Astrocyte (in vitro differentiated cells and primary cell): ENCODE measurements at regions not wholly inside any gene's neighbourhood (a gene's known extent, or its start where the extent isn't known, plus 50 kb on each side); places are given as distances from the start of the nearest gene placed in this dataset.
"Not testable (repeated sequence)": the region's sequence is repeated elsewhere in the genome, so short reads cannot be mapped to it uniquely, and the experiment has no call there.

ENCODE experiments used
- DNase-seq: peaks from one replicate; pipeline ENCODE4 v3.0.0-alpha.2; 2010; ENCODE audit warnings: low read depth
- FAIRE-seq: peaks from 2 replicates; lab custom pipeline; 2011; peaks lifted over from hg19 to GRCh38; lab: Jason Lieb, UNC
- H2AFZ ChIP-seq: 2 replicates; pipeline ENCODE4 v1.6.0; 2012; ENCODE audit warnings: low read depth, low read length, inconsistent platforms
- H3K27ac ChIP-seq: 2 replicates; pipeline ENCODE4 v1.5.1; 2011; ENCODE audit warnings: low read depth, low read length, inconsistent platforms
- H3K27me3 ChIP-seq: 2 replicates; pipeline ENCODE4 v1.6.0; 2011; ENCODE audit warnings: low read length, inconsistent platforms; ENCODE audit not compliant: insufficient read depth
- H3K36me3 ChIP-seq: 2 replicates; pipeline ENCODE4 v1.5.1; 2011; ENCODE audit warnings: low read length, inconsistent platforms; ENCODE audit not compliant: insufficient read depth
- H3K4me1 ChIP-seq: 2 replicates; pipeline ENCODE4 v1.5.1; 2011; ENCODE audit warnings: low read length, inconsistent platforms; ENCODE audit not compliant: insufficient read depth
- H3K4me2 ChIP-seq: 2 replicates; pipeline ENCODE4 v1.6.0; 2012; ENCODE audit warnings: low read length, inconsistent platforms
- H3K4me3 ChIP-seq: 2 replicates; pipeline ENCODE4 v1.5.1; 2011; ENCODE audit warnings: low read depth, mild to moderate bottlenecking, low read length, inconsistent platforms; ENCODE audit not compliant: insufficient read depth
- H3K79me2 ChIP-seq: 2 replicates; pipeline ENCODE4 v1.6.0; 2012; ENCODE audit warnings: mild to moderate bottlenecking, low read length, inconsistent platforms; ENCODE audit not compliant: insufficient read depth
- H3K9ac ChIP-seq: 2 replicates; pipeline ENCODE4 v1.6.0; 2012; ENCODE audit warnings: mild to moderate bottlenecking, low read length, inconsistent platforms
- H3K9me3 ChIP-seq: 2 replicates; pipeline ENCODE4 v1.5.1; 2012; ENCODE audit warnings: low read depth, mild to moderate bottlenecking, low read length, inconsistent platforms; ENCODE audit not compliant: insufficient read depth
- H4K20me1 ChIP-seq: 2 replicates; pipeline ENCODE4 v1.6.0; 2012; ENCODE audit warnings: low read length, inconsistent platforms; ENCODE audit not compliant: insufficient read depth
- H3K27ac Mint-ChIP-seq: one replicate; pipeline ENCODE4 v1.8.0; 2021; ENCODE audit warnings: mild to moderate bottlenecking, mixed read lengths; ENCODE audit not compliant: unreplicated experiment
- H3K27me3 Mint-ChIP-seq: one replicate; pipeline ENCODE4 v1.8.0; 2021; ENCODE audit warnings: low read depth, mixed read lengths; ENCODE audit not compliant: unreplicated experiment
- H3K36me3 Mint-ChIP-seq: one replicate; pipeline ENCODE4 v1.8.0; 2021; ENCODE audit warnings: low read depth, mixed read lengths; ENCODE audit not compliant: unreplicated experiment
- H3K4me1 Mint-ChIP-seq: one replicate; pipeline ENCODE4 v1.8.0; 2021; ENCODE audit warnings: low read depth, mixed read lengths; ENCODE audit not compliant: unreplicated experiment
- H3K4me3 Mint-ChIP-seq: one replicate; pipeline ENCODE4 v1.8.0; 2021; ENCODE audit warnings: mild to moderate bottlenecking, moderate library complexity, mixed read lengths; ENCODE audit not compliant: unreplicated experiment
- H3K9me3 Mint-ChIP-seq: one replicate; pipeline ENCODE4 v1.8.0; 2021; ENCODE audit warnings: mild to moderate bottlenecking, mixed read lengths; ENCODE audit not compliant: unreplicated experiment
- CTCF ChIP-seq: IDR thresholded peaks from 2 replicates; pipeline ENCODE4 v1.5.1; 2011; ENCODE audit warnings: low read depth, mild to moderate bottlenecking, inconsistent platforms, low read length, moderate library complexity; ENCODE audit not compliant: insufficient read depth
- EZH2 ChIP-seq: IDR thresholded peaks from 2 replicates; pipeline ENCODE4 v1.6.1; 2012; ENCODE audit warnings: mild to moderate bottlenecking, low read length, inconsistent platforms; ENCODE audit not compliant: insufficient read depth

DNA sequence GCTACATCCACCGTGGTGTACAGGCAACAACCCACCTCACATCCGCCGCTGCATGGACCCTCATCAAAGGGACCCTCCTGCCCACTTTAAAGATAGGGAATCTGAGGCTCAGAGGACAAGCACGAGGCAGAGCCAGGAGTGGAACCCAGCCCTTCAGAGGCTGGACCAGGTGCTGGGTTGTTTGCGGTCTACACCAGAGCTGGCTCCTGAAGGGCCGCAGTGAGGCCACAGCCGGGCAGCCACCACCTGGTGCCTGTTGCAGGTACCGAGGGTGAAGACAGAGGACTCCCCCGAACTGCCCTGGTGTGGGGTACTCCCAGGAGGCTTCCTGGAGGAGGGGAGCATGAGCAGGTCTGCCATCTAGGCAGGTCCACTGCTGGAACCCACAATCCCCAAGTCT lies 78.8 kb downstream of the DHCR7 start:
- Histone ChIP-seq H3K4me2 (no peak overlapping the region), H2AFZ (no peak overlapping the region), H3K9me3 (no peaks in the 10 kb centered on the region), H3K9ac (no peak overlapping the region), H4K20me1 (no peaks in the 10 kb centered on the region), H3K79me2 (no peaks in the 10 kb centered on the region), H3K4me3 (no peak overlapping the region), H3K4me1 (no peaks in the 10 kb centered on the region), H3K27ac (no peak overlapping the region), H3K27me3 (peaks cover 2% of the 10 kb centered on the region), H3K36me3 (no peaks in the 10 kb centered on the region)
- no peak overlapping the region for H3K27ac Mint-ChIP-seq
- TF ChIP-seq CTCF = no peak
- TF ChIP-seq EZH2 = no peak
- no peak for FAIRE-seq
- H3K4me1 Mint-ChIP-seq = no peaks in the 10 kb centered on the region
- no peak for DNase-seq
- no peak overlapping the region for H3K4me3 Mint-ChIP-seq
- peaks cover 36% of the 10 kb centered on the region for H3K27me3 Mint-ChIP-seq
- H3K36me3 Mint-ChIP-seq = no peaks in the 10 kb centered on the region
- peaks cover 3% of the 10 kb centered on the region for H3K9me3 Mint-ChIP-seq

DNA sequence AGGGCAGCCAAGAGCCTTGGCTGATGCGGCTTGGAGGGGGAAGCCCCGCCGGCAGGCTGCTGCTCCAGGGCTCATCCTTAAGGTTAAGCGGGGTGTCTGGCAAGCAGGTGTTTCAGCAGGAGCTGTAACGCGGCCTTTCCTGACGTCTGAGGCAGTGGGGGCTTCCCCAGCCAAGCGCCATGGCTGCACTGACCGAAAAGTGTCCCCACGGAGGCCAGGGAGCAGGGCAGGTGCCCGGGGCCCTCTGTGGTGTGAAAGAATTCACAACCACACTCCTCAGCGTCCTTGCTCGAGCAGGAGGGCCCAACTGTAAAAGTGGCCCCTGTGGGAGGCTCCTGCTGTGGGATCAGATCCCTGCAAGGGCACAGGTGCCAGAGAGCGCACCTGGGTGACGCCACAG lies 79.2 kb downstream of the DHCR7 start:
- H2AFZ ChIP-seq = no peak overlapping the region
- no peaks in the 10 kb centered on the region for H3K9me3 ChIP-seq
- Mint-ChIP-seq H3K4me1 (no peaks in the 10 kb centered on the region), H3K27ac (no peak overlapping the region), H3K9me3 (peaks cover 3% of the 10 kb centered on the region), H3K27me3 (peaks cover 34% of the 10 kb centered on the region), H3K4me3 (no peak overlapping the region), H3K36me3 (no peaks in the 10 kb centered on the region)
- H3K4me1 ChIP-seq = no peaks in the 10 kb centered on the region
- TF ChIP-seq CTCF = no peak
- no peak for TF ChIP-seq EZH2
- no peak overlapping the region for H3K27ac ChIP-seq
- H3K9ac ChIP-seq = no peak overlapping the region
- DNase-seq = no peak
- no peak for FAIRE-seq
- H4K20me1 ChIP-seq = no peaks in the 10 kb centered on the region
- H3K4me2 ChIP-seq = no peak overlapping the region
- no peaks in the 10 kb centered on the region for H3K79me2 ChIP-seq
- no peak overlapping the region for H3K4me3 ChIP-seq
- H3K36me3 ChIP-seq = no peaks in the 10 kb centered on the region
- peaks cover 2% of the 10 kb centered on the region for H3K27me3 ChIP-seq

GRCh38 chr11:71367756-71368155 lies 80.4 kb downstream of the DHCR7 start:
- Histone ChIP-seq H3K27me3 (peaks cover 2% of the 10 kb centered on the region), H3K36me3 (no peaks in the 10 kb centered on the region), H3K79me2 (no peaks in the 10 kb centered on the region), H4K20me1 (no peaks in the 10 kb centered on the region), H3K4me2 (no peak overlapping the region), H3K4me3 (no peak overlapping the region), H3K9me3 (no peaks in the 10 kb centered on the region), H2AFZ (no peak overlapping the region), H3K4me1 (no peaks in the 10 kb centered on the region), H3K9ac (no peak overlapping the region), H3K27ac (no peak overlapping the region)
- TF ChIP-seq EZH2 = no peak
- Mint-ChIP-seq H3K9me3 (peaks cover 3% of the 10 kb centered on the region), H3K27ac (no peak overlapping the region), H3K27me3 (peaks cover 33% of the 10 kb centered on the region), H3K4me3 (no peak overlapping the region), H3K36me3 (no peaks in the 10 kb centered on the region), H3K4me1 (no peaks in the 10 kb centered on the region)
- FAIRE-seq = no peak
- DNase-seq = no peak

GRCh38 chr11:71367276-71367675 lies 80.9 kb downstream of the DHCR7 start:
- H3K9me3 ChIP-seq, H3K4me3 Mint-ChIP-seq, H3K27ac ChIP-seq, H4K20me1 ChIP-seq, DNase-seq, H2AFZ ChIP-seq, H3K4me2 ChIP-seq, H3K4me1 ChIP-seq, H3K36me3 ChIP-seq, FAIRE-seq, H3K9me3 Mint-ChIP-seq, H3K4me3 ChIP-seq, H3K4me1 Mint-ChIP-seq, H3K79me2 ChIP-seq, H3K9ac ChIP-seq, H3K27me3 ChIP-seq, H3K27ac Mint-ChIP-seq, H3K36me3 Mint-ChIP-seq: not testable (repeated sequence)
- peaks cover 31% of the 10 kb centered on the region for H3K27me3 Mint-ChIP-seq
